Stimulated activated CD4-positive, alpha-beta T cell treated with anti-CD3 and anti-CD28 coated beads, TNF-alpha, amount 100 ng/mL, for 1 hour (primary cell): ENCODE measurements at regions not wholly inside any gene's neighbourhood (a gene's known extent, or its start where the extent isn't known, plus 50 kb on each side); places are given as distances from the start of the nearest gene placed in this dataset.

ENCODE experiments used
- DNase-seq, 3 donors: peaks; one replicate each; pipeline ENCODE4 v3.0.0-alpha.2; 2020; ENCODE audit warnings: low read depth in 3 of 3, low spot score in 1 of 3

- DNase-seq = no peak
Measured at GRCh38 chr1:175894581-175894980, 151.2 kb upstream of the TNR start.

GRCh38 chr1:175893192-175893591 is 149.8 kb upstream of the TNR start:
- no peak for DNase-seq

- DNase-seq = no peak
Measured at GRCh38 chr1:175892686-175893085, 149.3 kb upstream of the TNR start.

- no peak for DNase-seq
Measured at GRCh38 chr1:175891783-175892309, 148.5 kb upstream of the TNR start.

GRCh38 chr1:175890958-175891357 is 147.6 kb upstream of the TNR start:
- no peak for DNase-seq

GRCh38 chr1:175889848-175890247 is 146.5 kb upstream of the TNR start:
- no peak for DNase-seq

GRCh38 chr1:175888996-175889395 is 145.6 kb upstream of the TNR start:
- no peak for DNase-seq

- DNase-seq = no peak
Measured at GRCh38 chr1:175887981-175888428, 144.6 kb upstream of the TNR start.

- no peak for DNase-seq
Measured at GRCh38 chr1:175887521-175887920, 144.1 kb upstream of the TNR start.

GRCh38 chr1:175885326-175885725 is 141.9 kb upstream of the TNR start:
- DNase-seq = no peak

GRCh38 chr1:175884369-175884768 is 141.0 kb upstream of the TNR start:
- no peak for DNase-seq

GRCh38 chr1:175882192-175882591 is 138.8 kb upstream of the TNR start:
- DNase-seq = no peak

- no peak for DNase-seq
Measured at GRCh38 chr1:175881246-175881976, 138.0 kb upstream of the TNR start.

GRCh38 chr1:175878775-175879174 is 135.4 kb upstream of the TNR start:
- DNase-seq = no peak

GRCh38 chr1:175877939-175878737 is 134.7 kb upstream of the TNR start:
- no peak for DNase-seq

GRCh38 chr1:175875556-175875955 is 132.2 kb upstream of the TNR start:
- DNase-seq = no peak

GRCh38 chr1:175874081-175874480 is 130.7 kb upstream of the TNR start:
- no peak for DNase-seq

GRCh38 chr1:175873290-175873935 is 130.0 kb upstream of the TNR start:
- no peak for DNase-seq

GRCh38 chr1:175872588-175872987 is 129.2 kb upstream of the TNR start:
- no peak for DNase-seq

- DNase-seq = no peak
Measured at GRCh38 chr1:175871647-175872046, 128.3 kb upstream of the TNR start.

- no peak for DNase-seq
Measured at GRCh38 chr1:175870217-175870616, 126.8 kb upstream of the TNR start.

- DNase-seq = no peak
Measured at GRCh38 chr1:175866776-175867175, 123.4 kb upstream of the TNR start.
